COR-L47 (cell line): ENCODE measurements at regions not wholly inside any gene's neighbourhood (a gene's known extent, or its start where the extent isn't known, plus 50 kb on each side); places are given as distances from the start of the nearest gene placed in this dataset.
A peak's percentile ranks its signal among the peaks of the same experiment; 100 is the strongest.
"Not testable (repeated sequence)": the region's sequence is repeated elsewhere in the genome, so short reads cannot be mapped to it uniquely, and the experiment has no call there.

Experiments
- DNase-seq: peaks from one replicate; lab custom pipeline; 2025; lab: John Stamatoyannopoulos, UW

GRCh38 chr4:134879019-134879418, 677.4 kb upstream of the PABPC4L start:
- no peak for DNase-seq

- no peak for DNase-seq
These were observed 665.4 kb upstream of the PABPC4L start for GRCh38 chr4:134867027-134867426.

- DNase-seq = no peak
These were observed 664.1 kb upstream of the PABPC4L start for GRCh38 chr4:134865675-134866074.

GRCh38 chr4:134862116-134862515, 660.5 kb upstream of the PABPC4L start:
- DNase-seq = no peak

GRCh38 chr4:134848681-134849080, 647.1 kb upstream of the PABPC4L start:
- DNase-seq = no peak

GRCh38 chr4:134830741-134831140, 629.2 kb upstream of the PABPC4L start:
- DNase-seq = not testable (repeated sequence)

GRCh38 chr4:134812611-134813010, 611.0 kb upstream of the PABPC4L start:
- no peak for DNase-seq

GRCh38 chr4:134807231-134807745, 605.7 kb upstream of the PABPC4L start:
- no peak for DNase-seq

GRCh38 chr4:134798573-134798972, 597.0 kb upstream of the PABPC4L start:
- DNase-seq = no peak

- DNase-seq = no peak
These were observed 585.7 kb upstream of the PABPC4L start for GRCh38 chr4:134787315-134787714.

GRCh38 chr4:134780244-134780643, 578.7 kb upstream of the PABPC4L start:
- no peak for DNase-seq

- DNase-seq = peak; percentile 57
These were observed 576.0 kb upstream of the PABPC4L start for GRCh38 chr4:134777606-134778005.

GRCh38 chr4:134773497-134774000, 572.0 kb upstream of the PABPC4L start:
- no peak for DNase-seq

- DNase-seq = no peak
These were observed 560.5 kb upstream of the PABPC4L start for GRCh38 chr4:134762053-134762452.

GRCh38 chr4:134756421-134756820, 554.8 kb upstream of the PABPC4L start:
- no peak for DNase-seq

GRCh38 chr4:134754301-134755019, 552.9 kb upstream of the PABPC4L start:
- no peak for DNase-seq

- DNase-seq = no peak
These were observed 551.8 kb upstream of the PABPC4L start for GRCh38 chr4:134753390-134753789.

GRCh38 chr4:134747108-134747805, 545.7 kb upstream of the PABPC4L start:
- DNase-seq = no peak

- DNase-seq = no peak
These were observed 538.7 kb upstream of the PABPC4L start for GRCh38 chr4:134740290-134740689.

GRCh38 chr4:134735901-134736300, 534.3 kb upstream of the PABPC4L start:
- DNase-seq = no peak

GRCh38 chr4:134727696-134728095, 526.1 kb upstream of the PABPC4L start:
- DNase-seq = no peak

GRCh38 chr4:134722306-134722705, 520.7 kb upstream of the PABPC4L start:
- no peak for DNase-seq

GRCh38 chr4:134720030-134720429, 518.4 kb upstream of the PABPC4L start:
- no peak for DNase-seq
